T-helper 1 cell treated with Interleukin-12 subunit alpha and Interleukin-12 subunit beta and Interleukin-4 antibody, amounts not matched to agents 30 μg/mL and 1 μg/mL, for 36 hours (primary cell): ENCODE measurements at regions not wholly inside any gene's neighbourhood (a gene's known extent, or its start where the extent isn't known, plus 50 kb on each side); places are given as distances from the start of the nearest gene placed in this dataset.
A peak's percentile ranks its signal among the peaks of the same experiment; 100 is the strongest.
"Not testable (repeated sequence)": the region's sequence is repeated elsewhere in the genome, so short reads cannot be mapped to it uniquely, and the experiment has no call there.

Source experiments
- H3K27ac Mint-ChIP-seq: one replicate; pipeline ENCODE4 v1.8.0; 2021; ENCODE audit warnings: mild to moderate bottlenecking, mixed read lengths
- H3K27me3 Mint-ChIP-seq: one replicate; pipeline ENCODE4 v1.8.0; 2021; ENCODE audit warnings: low read depth, mixed read lengths
- H3K36me3 Mint-ChIP-seq: one replicate; pipeline ENCODE4 v1.8.0; 2021; ENCODE audit warnings: low read depth, mixed read lengths
- H3K4me1 Mint-ChIP-seq: one replicate; pipeline ENCODE4 v1.8.0; 2021; ENCODE audit warnings: low read depth, mixed read lengths
- H3K4me3 Mint-ChIP-seq: one replicate; pipeline ENCODE4 v1.8.0; 2021; ENCODE audit warnings: mild to moderate bottlenecking, moderate library complexity, mixed read lengths
- H3K9me3 Mint-ChIP-seq: one replicate; pipeline ENCODE4 v1.8.0; 2021; ENCODE audit warnings: mixed read lengths

- peaks cover 13% of the 10 kb centered on the region for H3K27me3 Mint-ChIP-seq
- not testable (repeated sequence) for H3K9me3 Mint-ChIP-seq, H3K4me3 Mint-ChIP-seq, H3K36me3 Mint-ChIP-seq, H3K27ac Mint-ChIP-seq
- H3K4me1 Mint-ChIP-seq: peaks cover 15% of the 10 kb centered on the region
Measured at GRCh38 chr3:197459571-197459970, 96.2 kb downstream of the BDH1 start.

- Mint-ChIP-seq H3K27me3 (peaks cover 19% of the 10 kb centered on the region), H3K27ac (no peak overlapping the region), H3K36me3 (no peaks in the 10 kb centered on the region), H3K9me3 (peaks cover 3% of the 10 kb centered on the region), H3K4me1 (peaks cover 15% of the 10 kb centered on the region), H3K4me3 (no peak overlapping the region)
Measured at GRCh38 chr3:197458906-197459470, 96.8 kb downstream of the BDH1 start.

- no peak overlapping the region for H3K27ac Mint-ChIP-seq
- H3K9me3 Mint-ChIP-seq: peaks cover 3% of the 10 kb centered on the region
- peaks cover 19% of the 10 kb centered on the region for H3K27me3 Mint-ChIP-seq
- H3K4me3 Mint-ChIP-seq: peak overlapping the region; percentile 14
- peaks cover 11% of the 10 kb centered on the region for H3K4me1 Mint-ChIP-seq
- no peaks in the 10 kb centered on the region for H3K36me3 Mint-ChIP-seq
Measured at GRCh38 chr3:197458179-197458707, 97.5 kb downstream of the BDH1 start.

- Mint-ChIP-seq H3K36me3 (no peaks in the 10 kb centered on the region), H3K4me3 (peak overlapping the region; percentile 83), H3K27ac (peak overlapping the region; percentile 88), H3K27me3 (peaks cover 19% of the 10 kb centered on the region), H3K4me1 (peaks cover 11% of the 10 kb centered on the region), H3K9me3 (peaks cover 3% of the 10 kb centered on the region)
Measured at GRCh38 chr3:197456261-197457091, 99.3 kb downstream of the BDH1 start.

- not testable (repeated sequence) for H3K36me3 Mint-ChIP-seq, H3K9me3 Mint-ChIP-seq, H3K27ac Mint-ChIP-seq, H3K4me3 Mint-ChIP-seq
- peaks cover 19% of the 10 kb centered on the region for H3K27me3 Mint-ChIP-seq
- H3K4me1 Mint-ChIP-seq: peaks cover 11% of the 10 kb centered on the region
Measured at GRCh38 chr3:197454841-197455240, 100.9 kb downstream of the BDH1 start.

GRCh38 chr3:197454014-197454413 is 101.8 kb downstream of the BDH1 start:
- H3K4me1 Mint-ChIP-seq: peaks cover 11% of the 10 kb centered on the region
- H3K36me3 Mint-ChIP-seq: no peaks in the 10 kb centered on the region
- H3K9me3 Mint-ChIP-seq: peaks cover 3% of the 10 kb centered on the region
- H3K27me3 Mint-ChIP-seq: peaks cover 25% of the 10 kb centered on the region
- H3K27ac Mint-ChIP-seq: no peak overlapping the region
- no peak overlapping the region for H3K4me3 Mint-ChIP-seq

- peaks cover 7% of the 10 kb centered on the region for H3K4me1 Mint-ChIP-seq
- H3K27me3 Mint-ChIP-seq: peaks cover 28% of the 10 kb centered on the region
- no peak overlapping the region for H3K27ac Mint-ChIP-seq
- H3K36me3 Mint-ChIP-seq: peaks cover 2% of the 10 kb centered on the region
- no peak overlapping the region for H3K4me3 Mint-ChIP-seq
- H3K9me3 Mint-ChIP-seq: no peaks in the 10 kb centered on the region
Measured at GRCh38 chr3:197450810-197451209, 105.0 kb downstream of the BDH1 start.

GRCh38 chr3:197450308-197450707 is 105.5 kb downstream of the BDH1 start:
- no peaks in the 10 kb centered on the region for H3K9me3 Mint-ChIP-seq
- H3K4me3 Mint-ChIP-seq: no peak overlapping the region
- peaks cover 2% of the 10 kb centered on the region for H3K36me3 Mint-ChIP-seq

GRCh38 chr3:197449181-197449580 is 106.6 kb downstream of the BDH1 start:
- not testable (repeated sequence) for H3K9me3 Mint-ChIP-seq, H3K36me3 Mint-ChIP-seq, H3K4me3 Mint-ChIP-seq, H3K27ac Mint-ChIP-seq
- H3K4me1 Mint-ChIP-seq: peaks cover 13% of the 10 kb centered on the region
- H3K27me3 Mint-ChIP-seq: peaks cover 17% of the 10 kb centered on the region

More at GRCh38 chr3:197450308-197450707, 105.5 kb downstream of the BDH1 start:
- H3K27ac Mint-ChIP-seq: no peak overlapping the region
- peaks cover 6% of the 10 kb centered on the region for H3K4me1 Mint-ChIP-seq
- peaks cover 23% of the 10 kb centered on the region for H3K27me3 Mint-ChIP-seq

GRCh38 chr3:197447781-197448180 is 108.0 kb downstream of the BDH1 start:
- not testable (repeated sequence) for H3K27ac Mint-ChIP-seq, H3K4me3 Mint-ChIP-seq, H3K36me3 Mint-ChIP-seq, H3K9me3 Mint-ChIP-seq
- peaks cover 14% of the 10 kb centered on the region for H3K4me1 Mint-ChIP-seq
- peaks cover 17% of the 10 kb centered on the region for H3K27me3 Mint-ChIP-seq

GRCh38 chr3:197447057-197447456 is 108.7 kb downstream of the BDH1 start:
- Mint-ChIP-seq H3K9me3 (no peaks in the 10 kb centered on the region), H3K27me3 (peaks cover 22% of the 10 kb centered on the region), H3K27ac (no peak overlapping the region), H3K36me3 (peaks cover 2% of the 10 kb centered on the region), H3K4me3 (no peak overlapping the region), H3K4me1 (peaks cover 14% of the 10 kb centered on the region)

GRCh38 chr3:197446700-197447056 is 109.1 kb downstream of the BDH1 start:
- Mint-ChIP-seq H3K27ac (no peak overlapping the region), H3K9me3 (no peaks in the 10 kb centered on the region), H3K4me1 (peaks cover 14% of the 10 kb centered on the region), H3K4me3 (no peak overlapping the region), H3K36me3 (peaks cover 2% of the 10 kb centered on the region), H3K27me3 (peaks cover 26% of the 10 kb centered on the region)

GRCh38 chr3:197445896-197446699 is 109.7 kb downstream of the BDH1 start:
- Mint-ChIP-seq H3K27me3 (peaks cover 26% of the 10 kb centered on the region), H3K9me3 (no peaks in the 10 kb centered on the region), H3K4me3 (no peak overlapping the region), H3K36me3 (peaks cover 2% of the 10 kb centered on the region), H3K27ac (no peak overlapping the region), H3K4me1 (peaks cover 14% of the 10 kb centered on the region)

GRCh38 chr3:197444793-197445379 is 110.9 kb downstream of the BDH1 start:
- H3K9me3 Mint-ChIP-seq: no peaks in the 10 kb centered on the region
- H3K27ac Mint-ChIP-seq: no peak overlapping the region
- peaks cover 26% of the 10 kb centered on the region for H3K27me3 Mint-ChIP-seq
- no peak overlapping the region for H3K4me3 Mint-ChIP-seq
- peaks cover 2% of the 10 kb centered on the region for H3K36me3 Mint-ChIP-seq
- H3K4me1 Mint-ChIP-seq: peaks cover 14% of the 10 kb centered on the region
